NB4 (cell line): ENCODE measurements at regions not wholly inside any gene's neighbourhood (a gene's known extent, or its start where the extent isn't known, plus 50 kb on each side); places are given as distances from the start of the nearest gene placed in this dataset.

ENCODE experiments used
- POLR2A ChIP-seq: IDR thresholded peaks from 2 replicates; pipeline ENCODE4 v1.6.1; 2011; ENCODE audit warnings: mild to moderate bottlenecking; ENCODE audit not compliant: insufficient read length; ENCODE audit errors: extremely low read depth
- TF ChIP-seq, protein P1 (sequence below): IDR thresholded peaks from one replicate; pipeline ENCODE4 v1.5.1; 2012; ENCODE audit warnings: low read depth, low read length

- no peak for TF ChIP-seq POLR2A
- TF ChIP-seq, protein P1, sequence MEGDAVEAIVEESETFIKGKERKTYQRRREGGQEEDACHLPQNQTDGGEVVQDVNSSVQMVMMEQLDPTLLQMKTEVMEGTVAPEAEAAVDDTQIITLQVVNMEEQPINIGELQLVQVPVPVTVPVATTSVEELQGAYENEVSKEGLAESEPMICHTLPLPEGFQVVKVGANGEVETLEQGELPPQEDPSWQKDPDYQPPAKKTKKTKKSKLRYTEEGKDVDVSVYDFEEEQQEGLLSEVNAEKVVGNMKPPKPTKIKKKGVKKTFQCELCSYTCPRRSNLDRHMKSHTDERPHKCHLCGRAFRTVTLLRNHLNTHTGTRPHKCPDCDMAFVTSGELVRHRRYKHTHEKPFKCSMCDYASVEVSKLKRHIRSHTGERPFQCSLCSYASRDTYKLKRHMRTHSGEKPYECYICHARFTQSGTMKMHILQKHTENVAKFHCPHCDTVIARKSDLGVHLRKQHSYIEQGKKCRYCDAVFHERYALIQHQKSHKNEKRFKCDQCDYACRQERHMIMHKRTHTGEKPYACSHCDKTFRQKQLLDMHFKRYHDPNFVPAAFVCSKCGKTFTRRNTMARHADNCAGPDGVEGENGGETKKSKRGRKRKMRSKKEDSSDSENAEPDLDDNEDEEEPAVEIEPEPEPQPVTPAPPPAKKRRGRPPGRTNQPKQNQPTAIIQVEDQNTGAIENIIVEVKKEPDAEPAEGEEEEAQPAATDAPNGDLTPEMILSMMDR: no peak
These were observed 129.8 kb upstream of the TIAM1 start for GRCh38 chr21:31473685-31474345.
